ENCODE measurements at regions not wholly inside any gene's neighbourhood (a gene's known extent, or its start where the extent isn't known, plus 50 kb on each side); places are given as distances from the start of the nearest gene placed in this dataset.

DNA sequence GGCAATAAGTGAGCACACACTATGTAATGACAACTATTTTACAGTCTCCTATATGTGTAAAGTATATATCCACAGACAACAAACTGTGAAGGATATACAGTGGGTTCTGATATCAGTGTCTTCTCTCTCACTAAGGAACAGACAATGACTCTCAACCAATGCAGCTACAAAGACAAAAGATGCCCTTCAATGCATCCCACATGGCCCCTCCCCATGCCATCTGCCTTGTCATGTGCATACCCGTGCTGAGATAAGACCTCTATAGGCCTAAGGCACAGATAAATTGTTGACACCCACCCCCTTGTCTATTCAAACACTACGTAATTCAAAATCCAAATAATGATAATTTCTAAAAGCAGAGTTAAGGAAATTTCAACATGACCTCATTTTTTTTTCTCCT is 1123.5 kb upstream of the MAP3K7 start:
- Mint-ChIP-seq H3K4me3 (no peak overlapping the region), H3K27ac (no peak overlapping the region), H3K36me3 (ENCODE audit: insufficient read depth in 1 of 3, low read depth in 3 of 3) (no peaks in the 10 kb centered on the region), H3K4me1 (no peaks in the 10 kb centered on the region), H3K9me3 (no peaks in the 10 kb centered on the region), H3K27me3 (ENCODE audit: low read depth) (no peaks in the 10 kb centered on the region)
- Histone ChIP-seq H2BK12ac (ENCODE audit: insufficient read length, low read depth, low read length) (no peak overlapping the region), H3K27ac (ENCODE audit: insufficient read length, low read depth, low read length) (no peak overlapping the region), H3K4me2 (ENCODE audit: insufficient read depth, insufficient read length, low read length) (no peak overlapping the region), H2BK120ac (ENCODE audit: low read depth, low read length, poor library complexity, severe bottlenecking) (no peak overlapping the region), H3K9me3 (ENCODE audit: control insufficient read depth, low read depth, low read length) (no peaks in the 10 kb centered on the region), H3K18ac (ENCODE audit: insufficient read length, low read depth, low read length) (no peak overlapping the region), H3K23ac (ENCODE audit: insufficient read length, low read depth, low read length) (no peak overlapping the region), H3K14ac (ENCODE audit: insufficient read depth, low read length) (no peak overlapping the region), H2BK15ac (ENCODE audit: low read depth, low read length) (no peak overlapping the region), H3K79me2 (ENCODE audit: insufficient read depth, low read length) (no peaks in the 10 kb centered on the region), H4K5ac (ENCODE audit: insufficient read length, low read depth, low read length) (no peak overlapping the region), H2BK5ac (ENCODE audit: insufficient read length, low read length) (no peak overlapping the region), H3K4ac (ENCODE audit: low read depth, low read length) (no peak overlapping the region), H4K20me1 (ENCODE audit: control insufficient read depth, insufficient read depth, insufficient read length) (no peaks in the 10 kb centered on the region), H3K4me1 (ENCODE audit: insufficient read depth, low read length) (no peaks in the 10 kb centered on the region), H2AFZ (ENCODE audit: low read length) (no peak overlapping the region), H2BK20ac (ENCODE audit: low read depth, low read length, poor library complexity, severe bottlenecking) (no peak overlapping the region), H4K8ac (replicated peaks; ENCODE audit: insufficient read length, low read depth, low read length) (no peak overlapping the region), H3K9ac (ENCODE audit: extremely low read depth, insufficient read length, low read length) (no peak overlapping the region), H3K56ac (ENCODE audit: insufficient read length, low read depth, low read length) (no peak overlapping the region), H3K79me1 (ENCODE audit: insufficient read depth, low read depth, low read length, poor library complexity, severe bottlenecking) (no peaks in the 10 kb centered on the region), H2AK5ac (ENCODE audit: insufficient read length, low read length) (no peak overlapping the region), H4K91ac (ENCODE audit: insufficient read length, low read depth, low read length) (no peak overlapping the region), H3K27me3 (ENCODE audit: insufficient read depth, low read length) (no peaks in the 10 kb centered on the region), H3K23me2 (ENCODE audit: insufficient read length, low read depth, low read length, poor library complexity, severe bottlenecking) (no peaks in the 10 kb centered on the region), H3T11ph (ENCODE audit: low read length) (no peak overlapping the region)
- DNase-seq = no peak
- WGBS (ENCODE audit: extremely low coverage, insufficient read length, low lambda C conversion rate) = no CpG with 5 or more reads among the region's 2 CpGs
- TF ChIP-seq, protein P1, sequence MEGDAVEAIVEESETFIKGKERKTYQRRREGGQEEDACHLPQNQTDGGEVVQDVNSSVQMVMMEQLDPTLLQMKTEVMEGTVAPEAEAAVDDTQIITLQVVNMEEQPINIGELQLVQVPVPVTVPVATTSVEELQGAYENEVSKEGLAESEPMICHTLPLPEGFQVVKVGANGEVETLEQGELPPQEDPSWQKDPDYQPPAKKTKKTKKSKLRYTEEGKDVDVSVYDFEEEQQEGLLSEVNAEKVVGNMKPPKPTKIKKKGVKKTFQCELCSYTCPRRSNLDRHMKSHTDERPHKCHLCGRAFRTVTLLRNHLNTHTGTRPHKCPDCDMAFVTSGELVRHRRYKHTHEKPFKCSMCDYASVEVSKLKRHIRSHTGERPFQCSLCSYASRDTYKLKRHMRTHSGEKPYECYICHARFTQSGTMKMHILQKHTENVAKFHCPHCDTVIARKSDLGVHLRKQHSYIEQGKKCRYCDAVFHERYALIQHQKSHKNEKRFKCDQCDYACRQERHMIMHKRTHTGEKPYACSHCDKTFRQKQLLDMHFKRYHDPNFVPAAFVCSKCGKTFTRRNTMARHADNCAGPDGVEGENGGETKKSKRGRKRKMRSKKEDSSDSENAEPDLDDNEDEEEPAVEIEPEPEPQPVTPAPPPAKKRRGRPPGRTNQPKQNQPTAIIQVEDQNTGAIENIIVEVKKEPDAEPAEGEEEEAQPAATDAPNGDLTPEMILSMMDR (conservative IDR thresholded peaks at IDR 0.05) = no peak

All from H9 (cell line).